ENCODE measurements at regions not wholly inside any gene's neighbourhood (a gene's known extent, or its start where the extent isn't known, plus 50 kb on each side); places are given as distances from the start of the nearest gene placed in this dataset.

DNA sequence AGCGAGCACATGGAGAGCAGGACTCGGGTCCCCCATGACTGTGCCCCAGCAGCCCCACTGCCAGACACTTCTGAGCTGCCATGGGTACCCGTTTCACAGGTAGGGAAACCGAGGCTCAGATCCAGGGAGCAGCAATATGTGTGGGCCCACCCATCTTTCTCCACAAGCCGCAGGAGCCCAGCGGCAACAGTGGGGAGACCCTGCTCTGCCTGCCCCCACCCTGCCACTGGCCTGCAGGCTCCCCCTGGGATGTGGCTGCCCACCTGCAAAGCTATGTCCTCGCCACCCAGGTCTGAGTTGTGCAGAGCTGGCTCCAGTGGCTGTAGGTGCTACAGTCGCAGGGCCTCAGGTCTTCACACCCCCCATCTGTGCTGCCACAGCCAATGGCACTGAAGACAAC lies 50.6 kb upstream of the C1QTNF9B start:
- no peaks in the 10 kb centered on the region for H3K36me3 ChIP-seq (ENCODE audit: control insufficient read depth in 4 of 4, insufficient read depth in 3 of 4, low read depth in 1 of 4, low read length in 3 of 4)
- H3K27me3 ChIP-seq (ENCODE audit: control insufficient read depth in 4 of 4, insufficient read depth in 4 of 4, low read length in 3 of 4), result peaks cover 0 to 6% (median 0%) of the 10 kb centered on the region in 4 donors
- TF ChIP-seq, protein P1, sequence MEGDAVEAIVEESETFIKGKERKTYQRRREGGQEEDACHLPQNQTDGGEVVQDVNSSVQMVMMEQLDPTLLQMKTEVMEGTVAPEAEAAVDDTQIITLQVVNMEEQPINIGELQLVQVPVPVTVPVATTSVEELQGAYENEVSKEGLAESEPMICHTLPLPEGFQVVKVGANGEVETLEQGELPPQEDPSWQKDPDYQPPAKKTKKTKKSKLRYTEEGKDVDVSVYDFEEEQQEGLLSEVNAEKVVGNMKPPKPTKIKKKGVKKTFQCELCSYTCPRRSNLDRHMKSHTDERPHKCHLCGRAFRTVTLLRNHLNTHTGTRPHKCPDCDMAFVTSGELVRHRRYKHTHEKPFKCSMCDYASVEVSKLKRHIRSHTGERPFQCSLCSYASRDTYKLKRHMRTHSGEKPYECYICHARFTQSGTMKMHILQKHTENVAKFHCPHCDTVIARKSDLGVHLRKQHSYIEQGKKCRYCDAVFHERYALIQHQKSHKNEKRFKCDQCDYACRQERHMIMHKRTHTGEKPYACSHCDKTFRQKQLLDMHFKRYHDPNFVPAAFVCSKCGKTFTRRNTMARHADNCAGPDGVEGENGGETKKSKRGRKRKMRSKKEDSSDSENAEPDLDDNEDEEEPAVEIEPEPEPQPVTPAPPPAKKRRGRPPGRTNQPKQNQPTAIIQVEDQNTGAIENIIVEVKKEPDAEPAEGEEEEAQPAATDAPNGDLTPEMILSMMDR (IDR thresholded peaks at IDR 0.05; ENCODE audit: low read depth, low read length, missing input control), result no peak
- TF ChIP-seq YY1 (IDR thresholded peaks at IDR 0.05) (no peak), RXRA (IDR thresholded peaks at IDR 0.05) (no peak), FOXA1 (IDR thresholded peaks at IDR 0.05) (no peak), RAD21 (IDR thresholded peaks at IDR 0.05) (no peak), JUND (IDR thresholded peaks at IDR 0.05) (no peak), GABPA (IDR thresholded peaks at IDR 0.05 in 1 of 2, conservative IDR thresholded peaks at IDR 0.05 in 1 of 2) (no peak), SP1 (IDR thresholded peaks at IDR 0.05) (no peak), HNF4A (conservative IDR thresholded peaks at IDR 0.05) (no peak), FOXA2 (IDR thresholded peaks at IDR 0.05) (no peak), NR2F2 (IDR thresholded peaks at IDR 0.05) (no peak), EGR1 (IDR thresholded peaks at IDR 0.05; ENCODE audit: low read depth in 2 of 2) (no peak), TAF1 (conservative IDR thresholded peaks at IDR 0.05) (no peak), HNF4G (IDR thresholded peaks at IDR 0.05) (no peak)
- TF ChIP-seq, protein P2, sequence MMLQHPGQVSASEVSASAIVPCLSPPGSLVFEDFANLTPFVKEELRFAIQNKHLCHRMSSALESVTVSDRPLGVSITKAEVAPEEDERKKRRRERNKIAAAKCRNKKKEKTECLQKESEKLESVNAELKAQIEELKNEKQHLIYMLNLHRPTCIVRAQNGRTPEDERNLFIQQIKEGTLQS (IDR thresholded peaks at IDR 0.05), result no peak
- TF ChIP-seq, protein P3, sequence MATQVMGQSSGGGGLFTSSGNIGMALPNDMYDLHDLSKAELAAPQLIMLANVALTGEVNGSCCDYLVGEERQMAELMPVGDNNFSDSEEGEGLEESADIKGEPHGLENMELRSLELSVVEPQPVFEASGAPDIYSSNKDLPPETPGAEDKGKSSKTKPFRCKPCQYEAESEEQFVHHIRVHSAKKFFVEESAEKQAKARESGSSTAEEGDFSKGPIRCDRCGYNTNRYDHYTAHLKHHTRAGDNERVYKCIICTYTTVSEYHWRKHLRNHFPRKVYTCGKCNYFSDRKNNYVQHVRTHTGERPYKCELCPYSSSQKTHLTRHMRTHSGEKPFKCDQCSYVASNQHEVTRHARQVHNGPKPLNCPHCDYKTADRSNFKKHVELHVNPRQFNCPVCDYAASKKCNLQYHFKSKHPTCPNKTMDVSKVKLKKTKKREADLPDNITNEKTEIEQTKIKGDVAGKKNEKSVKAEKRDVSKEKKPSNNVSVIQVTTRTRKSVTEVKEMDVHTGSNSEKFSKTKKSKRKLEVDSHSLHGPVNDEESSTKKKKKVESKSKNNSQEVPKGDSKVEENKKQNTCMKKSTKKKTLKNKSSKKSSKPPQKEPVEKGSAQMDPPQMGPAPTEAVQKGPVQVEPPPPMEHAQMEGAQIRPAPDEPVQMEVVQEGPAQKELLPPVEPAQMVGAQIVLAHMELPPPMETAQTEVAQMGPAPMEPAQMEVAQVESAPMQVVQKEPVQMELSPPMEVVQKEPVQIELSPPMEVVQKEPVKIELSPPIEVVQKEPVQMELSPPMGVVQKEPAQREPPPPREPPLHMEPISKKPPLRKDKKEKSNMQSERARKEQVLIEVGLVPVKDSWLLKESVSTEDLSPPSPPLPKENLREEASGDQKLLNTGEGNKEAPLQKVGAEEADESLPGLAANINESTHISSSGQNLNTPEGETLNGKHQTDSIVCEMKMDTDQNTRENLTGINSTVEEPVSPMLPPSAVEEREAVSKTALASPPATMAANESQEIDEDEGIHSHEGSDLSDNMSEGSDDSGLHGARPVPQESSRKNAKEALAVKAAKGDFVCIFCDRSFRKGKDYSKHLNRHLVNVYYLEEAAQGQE (IDR thresholded peaks at IDR 0.05), result no peak
- TF ChIP-seq, protein P4, sequence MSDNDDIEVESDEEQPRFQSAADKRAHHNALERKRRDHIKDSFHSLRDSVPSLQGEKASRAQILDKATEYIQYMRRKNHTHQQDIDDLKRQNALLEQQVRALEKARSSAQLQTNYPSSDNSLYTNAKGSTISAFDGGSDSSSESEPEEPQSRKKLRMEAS (IDR thresholded peaks at IDR 0.05), result no peak
- TF ChIP-seq, protein P5, sequence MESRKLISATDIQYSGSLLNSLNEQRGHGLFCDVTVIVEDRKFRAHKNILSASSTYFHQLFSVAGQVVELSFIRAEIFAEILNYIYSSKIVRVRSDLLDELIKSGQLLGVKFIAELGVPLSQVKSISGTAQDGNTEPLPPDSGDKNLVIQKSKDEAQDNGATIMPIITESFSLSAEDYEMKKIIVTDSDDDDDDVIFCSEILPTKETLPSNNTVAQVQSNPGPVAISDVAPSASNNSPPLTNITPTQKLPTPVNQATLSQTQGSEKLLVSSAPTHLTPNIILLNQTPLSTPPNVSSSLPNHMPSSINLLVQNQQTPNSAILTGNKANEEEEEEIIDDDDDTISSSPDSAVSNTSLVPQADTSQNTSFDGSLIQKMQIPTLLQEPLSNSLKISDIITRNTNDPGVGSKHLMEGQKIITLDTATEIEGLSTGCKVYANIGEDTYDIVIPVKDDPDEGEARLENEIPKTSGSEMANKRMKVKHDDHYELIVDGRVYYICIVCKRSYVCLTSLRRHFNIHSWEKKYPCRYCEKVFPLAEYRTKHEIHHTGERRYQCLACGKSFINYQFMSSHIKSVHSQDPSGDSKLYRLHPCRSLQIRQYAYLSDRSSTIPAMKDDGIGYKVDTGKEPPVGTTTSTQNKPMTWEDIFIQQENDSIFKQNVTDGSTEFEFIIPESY (IDR thresholded peaks at IDR 0.05), result no peak
- DNase-seq (ENCODE audit: low spot score), result no peak
- H3K4me3 ChIP-seq (ENCODE audit: low read depth in 1 of 3, low read length in 3 of 3), result no peak overlapping the region
- H3K9me3 ChIP-seq (ENCODE audit: control insufficient read depth in 4 of 4, low read length in 3 of 4), result no peaks in the 10 kb centered on the region
- WGBS, result 88% methylated on average over 8 of the region's 8 CpGs
- no peaks in the 10 kb centered on the region for H3K4me1 ChIP-seq (ENCODE audit: control insufficient read depth in 4 of 4, insufficient read depth in 4 of 4, low read length in 3 of 4)
- H3K27ac ChIP-seq (ENCODE audit: low read depth in 1 of 2, low read length in 2 of 2), result no peak overlapping the region
- no peak overlapping the region for H3K9ac ChIP-seq (ENCODE audit: low read depth in 1 of 2, low read length in 2 of 2)
